Trophoblast cell (in vitro differentiated cells and primary cell): ENCODE measurements at regions not wholly inside any gene's neighbourhood (a gene's known extent, or its start where the extent isn't known, plus 50 kb on each side); places are given as distances from the start of the nearest gene placed in this dataset.

Source experiments
- DNase-seq, 2 donors: peaks; one replicate each; pipeline ENCODE4 v3.0.0-alpha.2; 2016
- H2AFZ ChIP-seq: 2 replicates; pipeline ENCODE4 v1.6.1; 2013; ENCODE audit warnings: low read length, moderate library complexity, mild to moderate bottlenecking; ENCODE audit not compliant: insufficient read depth, poor library complexity
- H2AK5ac ChIP-seq: 2 replicates; pipeline ENCODE4 v1.6.1; 2013; ENCODE audit warnings: mild to moderate bottlenecking, low read length
- H2BK120ac ChIP-seq: 2 replicates; pipeline ENCODE4 v1.6.1; 2013; ENCODE audit warnings: low read length, mild to moderate bottlenecking, moderate library complexity; ENCODE audit not compliant: insufficient read depth, poor library complexity
- H2BK12ac ChIP-seq: 2 replicates; pipeline ENCODE4 v1.6.1; 2013; ENCODE audit warnings: mild to moderate bottlenecking, low read length, moderate library complexity
- H2BK5ac ChIP-seq: 2 replicates; pipeline ENCODE4 v1.6.1; 2013; ENCODE audit warnings: low read length, low read depth, moderate library complexity, mild to moderate bottlenecking; ENCODE audit not compliant: poor library complexity
- H3K14ac ChIP-seq: 2 replicates; pipeline ENCODE4 v1.6.1; 2013; ENCODE audit warnings: mild to moderate bottlenecking, low read length
- H3K18ac ChIP-seq: 2 replicates; pipeline ENCODE4 v1.6.1; 2013; ENCODE audit warnings: mild to moderate bottlenecking, low read length
- H3K23ac ChIP-seq: 2 replicates; pipeline ENCODE4 v1.6.1; 2013; ENCODE audit warnings: low read length
- H3K27ac ChIP-seq: 2 replicates; pipeline ENCODE4 v1.5.1; 2013; ENCODE audit warnings: low read depth, mild to moderate bottlenecking, inconsistent platforms, low read length, moderate library complexity
- H3K27me3 ChIP-seq: 2 replicates; pipeline ENCODE4 v1.6.1; 2013; ENCODE audit warnings: inconsistent platforms, mild to moderate bottlenecking, low read length, moderate library complexity; ENCODE audit not compliant: insufficient read depth
- H3K36me3 ChIP-seq, 2 experiments: 1 replicate in 1 of 2; 2 replicates in 1 of 2; pipeline ENCODE4 v1.6.1; 2013; ENCODE audit warnings: low read length in 2 of 2, mild to moderate bottlenecking in 2 of 2, moderate library complexity in 1 of 2; ENCODE audit not compliant: insufficient read depth in 2 of 2, control insufficient read depth in 1 of 2
- H3K4ac ChIP-seq: 2 replicates; pipeline ENCODE4 v1.6.1; 2013; ENCODE audit warnings: low read depth, mild to moderate bottlenecking, low read length, moderate library complexity
- H3K4me1 ChIP-seq, 2 experiments: 1 replicate in 1 of 2; 2 replicates in 1 of 2; pipeline ENCODE4 v1.6.1; 2013; ENCODE audit warnings: low read length in 2 of 2, mild to moderate bottlenecking in 2 of 2, moderate library complexity in 1 of 2; ENCODE audit not compliant: insufficient read depth in 2 of 2, control insufficient read depth in 1 of 2
- H3K4me2 ChIP-seq: 2 replicates; pipeline ENCODE4 v1.6.1; 2013; ENCODE audit warnings: inconsistent platforms, mild to moderate bottlenecking, low read length, moderate library complexity
- H3K4me3 ChIP-seq: 2 replicates; pipeline ENCODE4 v1.5.1; 2013; ENCODE audit warnings: mild to moderate bottlenecking, low read depth, low read length, inconsistent platforms
- H3K79me1 ChIP-seq: one replicate; pipeline ENCODE4 v1.6.1; 2013; ENCODE audit warnings: low read length
- H3K79me2 ChIP-seq: 2 replicates; pipeline ENCODE4 v1.6.1; 2013; ENCODE audit warnings: low read length, mild to moderate bottlenecking; ENCODE audit not compliant: control insufficient read depth, insufficient read depth, poor library complexity
- H3K9ac ChIP-seq: 2 replicates; pipeline ENCODE4 v1.6.1; 2013; ENCODE audit warnings: mild to moderate bottlenecking, low read length
- H3K9me3 ChIP-seq: 2 replicates; pipeline ENCODE4 v1.6.1; 2013; ENCODE audit warnings: low read depth, mild to moderate bottlenecking, control low read depth, inconsistent platforms, low read length; ENCODE audit not compliant: insufficient read depth
- H4K12ac ChIP-seq: 2 replicates; pipeline ENCODE4 v1.6.1; 2013; ENCODE audit warnings: low read depth, mild to moderate bottlenecking, low read length, moderate library complexity
- H4K8ac ChIP-seq: 2 replicates; pipeline ENCODE4 v1.6.1; 2013; ENCODE audit warnings: low read depth, mild to moderate bottlenecking, low read length, moderate library complexity
- H4K91ac ChIP-seq: one replicate; pipeline ENCODE4 v1.6.1; 2013; ENCODE audit warnings: low read depth, mild to moderate bottlenecking, low read length, moderate library complexity
- WGBS: extraction: QIAGEN DNeasy Blood & Tissue Kit; methylation state at CpG from one replicate; pipeline ENCODE4 v1.1.7; 2013; ENCODE audit warnings: missing lambda C conversion rate; ENCODE audit not compliant: insufficient read length, insufficient coverage; ENCODE audit errors: extremely low coverage; 5-methylcytosine and 5-hydroxymethylcytosine counted together

GRCh38 chr15:31172606-31173005 lies 71.1 kb upstream of the TRPM1 start:
- H4K8ac ChIP-seq: no peak overlapping the region
- no peak overlapping the region for H2AK5ac ChIP-seq
- no peak overlapping the region for H3K9ac ChIP-seq
- no peaks in the 10 kb centered on the region for H3K79me2 ChIP-seq
- H2BK120ac ChIP-seq: no peak overlapping the region
- H3K36me3 ChIP-seq: no peaks in the 10 kb centered on the region
- no peak overlapping the region for H3K14ac ChIP-seq
- no peak overlapping the region for H4K12ac ChIP-seq
- H3K23ac ChIP-seq: no peak overlapping the region
- WGBS: no CpG with 5 or more reads among the region's 6 CpGs
- H3K27me3 ChIP-seq: no peaks in the 10 kb centered on the region
- H2BK12ac ChIP-seq: no peak overlapping the region
- H3K18ac ChIP-seq: no peak overlapping the region
- H3K4me2 ChIP-seq: no peak overlapping the region
- H2BK5ac ChIP-seq: no peak overlapping the region
- H4K91ac ChIP-seq: no peak overlapping the region
- DNase-seq: no peak
- no peaks in the 10 kb centered on the region for H3K79me1 ChIP-seq
- H3K4me1 ChIP-seq: no peaks in the 10 kb centered on the region
- H3K4me3 ChIP-seq: no peak overlapping the region
- no peak overlapping the region for H3K27ac ChIP-seq
- H2AFZ ChIP-seq: no peak overlapping the region
- no peak overlapping the region for H3K4ac ChIP-seq
- H3K9me3 ChIP-seq: no peaks in the 10 kb centered on the region

GRCh38 chr15:31173790-31174450 lies 72.4 kb upstream of the TRPM1 start:
- Histone ChIP-seq H4K8ac (no peak overlapping the region), H3K27ac (no peak overlapping the region), H2BK120ac (no peak overlapping the region), H4K91ac (no peak overlapping the region), H3K4ac (no peak overlapping the region), H3K4me1 (peaks cover 0 to 3% of the 10 kb centered on the region in 2 experiments), H2AK5ac (no peak overlapping the region), H3K27me3 (no peaks in the 10 kb centered on the region), H3K36me3 (no peaks in the 10 kb centered on the region), H3K4me3 (no peak overlapping the region), H3K9me3 (no peaks in the 10 kb centered on the region), H3K23ac (no peak overlapping the region), H3K18ac (no peak overlapping the region), H2BK5ac (no peak overlapping the region), H3K9ac (no peak overlapping the region), H3K4me2 (no peak overlapping the region), H3K79me1 (no peaks in the 10 kb centered on the region), H2AFZ (no peak overlapping the region), H4K12ac (no peak overlapping the region), H3K14ac (no peak overlapping the region), H3K79me2 (no peaks in the 10 kb centered on the region), H2BK12ac (no peak overlapping the region)
- no peak for DNase-seq
- WGBS: no CpG with 5 or more reads among the region's 2 CpGs

GRCh38 chr15:31175484-31175883 lies 74.0 kb upstream of the TRPM1 start:
- peaks cover 3 to 5% of the 10 kb centered on the region in 2 experiments for H3K4me1 ChIP-seq
- H3K36me3 ChIP-seq: no peaks in the 10 kb centered on the region
- no peak overlapping the region for H3K23ac ChIP-seq
- H2AFZ ChIP-seq: no peak overlapping the region
- H3K9ac ChIP-seq: no peak overlapping the region
- no peak overlapping the region for H3K4me2 ChIP-seq
- H3K27me3 ChIP-seq: no peaks in the 10 kb centered on the region
- no CpG with 5 or more reads among the region's 9 CpGs for WGBS
- H2BK120ac ChIP-seq: no peak overlapping the region
- no peaks in the 10 kb centered on the region for H3K9me3 ChIP-seq
- H3K27ac ChIP-seq: no peak overlapping the region
- H2BK5ac ChIP-seq: no peak overlapping the region
- H4K91ac ChIP-seq: no peak overlapping the region
- no peak overlapping the region for H3K18ac ChIP-seq
- H2BK12ac ChIP-seq: no peak overlapping the region
- no peak overlapping the region for H3K4me3 ChIP-seq
- H3K4ac ChIP-seq: no peak overlapping the region
- H4K12ac ChIP-seq: no peak overlapping the region
- DNase-seq: no peak
- H3K14ac ChIP-seq: no peak overlapping the region
- no peak overlapping the region for H2AK5ac ChIP-seq
- no peak overlapping the region for H4K8ac ChIP-seq
- H3K79me1 ChIP-seq: no peaks in the 10 kb centered on the region
- no peaks in the 10 kb centered on the region for H3K79me2 ChIP-seq

DNA sequence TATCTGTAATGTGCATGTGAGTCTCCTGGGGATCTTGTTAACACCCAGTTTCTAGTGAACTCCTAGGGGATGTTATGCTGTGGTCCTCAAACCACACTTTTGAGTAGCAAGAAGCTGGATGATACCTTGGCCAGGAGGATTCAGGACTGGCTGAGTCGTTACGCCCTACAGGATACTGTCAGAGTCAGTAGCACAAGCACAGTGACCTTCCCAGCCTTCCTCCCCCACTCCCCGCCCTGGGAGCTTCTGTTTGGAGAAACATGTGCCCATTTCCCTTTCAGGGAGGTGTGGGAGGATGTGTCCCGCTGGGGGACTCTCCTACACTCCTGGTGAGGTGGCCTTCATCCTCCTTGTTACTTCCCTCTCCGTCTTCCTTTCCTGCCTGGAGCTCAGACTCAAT lies 76.4 kb upstream of the TRPM1 start:
- Histone ChIP-seq H2AK5ac (no peak overlapping the region), H3K4ac (no peak overlapping the region), H3K23ac (no peak overlapping the region), H3K9ac (no peak overlapping the region), H2BK120ac (no peak overlapping the region), H3K79me1 (no peaks in the 10 kb centered on the region), H3K4me3 (no peak overlapping the region), H4K12ac (no peak overlapping the region), H2BK5ac (no peak overlapping the region), H3K36me3 (no peaks in the 10 kb centered on the region), H3K27ac (no peak overlapping the region), H2AFZ (no peak overlapping the region), H3K4me1 (peaks cover 3 to 5% of the 10 kb centered on the region in 2 experiments), H3K27me3 (no peaks in the 10 kb centered on the region), H4K8ac (no peak overlapping the region), H3K14ac (no peak overlapping the region), H3K79me2 (no peaks in the 10 kb centered on the region), H3K18ac (no peak overlapping the region), H3K4me2 (no peak overlapping the region), H3K9me3 (no peaks in the 10 kb centered on the region), H2BK12ac (no peak overlapping the region), H4K91ac (no peak overlapping the region)
- WGBS: no CpG with 5 or more reads among the region's 5 CpGs
- no peak for DNase-seq
